ENCODE measurements at regions not wholly inside any gene's neighbourhood (a gene's known extent, or its start where the extent isn't known, plus 50 kb on each side); places are given as distances from the start of the nearest gene placed in this dataset.

DNA sequence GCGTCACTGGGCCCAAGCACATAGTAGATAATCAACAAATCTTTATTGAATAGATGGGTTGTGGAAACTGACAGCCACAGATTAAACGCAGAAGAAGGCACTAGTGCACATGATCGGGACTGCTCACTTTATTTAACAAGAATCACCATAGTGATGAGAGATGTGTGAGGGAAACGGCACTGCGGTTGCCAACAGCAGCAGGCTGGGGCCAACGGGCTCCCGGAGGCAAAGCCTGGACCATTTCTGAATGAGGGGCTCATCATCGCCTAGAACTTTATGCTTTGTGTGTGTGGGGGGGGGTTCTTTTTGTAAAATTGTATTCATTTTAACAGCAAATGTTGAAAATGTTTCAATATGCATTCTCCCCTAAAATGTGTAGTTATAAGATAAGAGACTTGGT lies 61.9 kb upstream of the RUFY1 start:
- no peak for TF ChIP-seq TCF7L2 (IDR thresholded peaks at IDR 0.05; ENCODE audit: low read depth, low read length)
- TF ChIP-seq, protein P1, sequence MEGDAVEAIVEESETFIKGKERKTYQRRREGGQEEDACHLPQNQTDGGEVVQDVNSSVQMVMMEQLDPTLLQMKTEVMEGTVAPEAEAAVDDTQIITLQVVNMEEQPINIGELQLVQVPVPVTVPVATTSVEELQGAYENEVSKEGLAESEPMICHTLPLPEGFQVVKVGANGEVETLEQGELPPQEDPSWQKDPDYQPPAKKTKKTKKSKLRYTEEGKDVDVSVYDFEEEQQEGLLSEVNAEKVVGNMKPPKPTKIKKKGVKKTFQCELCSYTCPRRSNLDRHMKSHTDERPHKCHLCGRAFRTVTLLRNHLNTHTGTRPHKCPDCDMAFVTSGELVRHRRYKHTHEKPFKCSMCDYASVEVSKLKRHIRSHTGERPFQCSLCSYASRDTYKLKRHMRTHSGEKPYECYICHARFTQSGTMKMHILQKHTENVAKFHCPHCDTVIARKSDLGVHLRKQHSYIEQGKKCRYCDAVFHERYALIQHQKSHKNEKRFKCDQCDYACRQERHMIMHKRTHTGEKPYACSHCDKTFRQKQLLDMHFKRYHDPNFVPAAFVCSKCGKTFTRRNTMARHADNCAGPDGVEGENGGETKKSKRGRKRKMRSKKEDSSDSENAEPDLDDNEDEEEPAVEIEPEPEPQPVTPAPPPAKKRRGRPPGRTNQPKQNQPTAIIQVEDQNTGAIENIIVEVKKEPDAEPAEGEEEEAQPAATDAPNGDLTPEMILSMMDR (IDR thresholded peaks at IDR 0.05 in 2 of 3, conservative IDR thresholded peaks at IDR 0.05 in 1 of 3; ENCODE audit: insufficient read depth in 2 of 3, low read depth in 1 of 3, low read length in 3 of 3): no peak
- TF ChIP-seq POLR2A (conservative IDR thresholded peaks at IDR 0.05): no peak
- no peak for TF ChIP-seq ZNF274 (IDR thresholded peaks at IDR 0.05; ENCODE audit: borderline replicate concordance, low read depth, low read length)
- TF ChIP-seq, protein P2, sequence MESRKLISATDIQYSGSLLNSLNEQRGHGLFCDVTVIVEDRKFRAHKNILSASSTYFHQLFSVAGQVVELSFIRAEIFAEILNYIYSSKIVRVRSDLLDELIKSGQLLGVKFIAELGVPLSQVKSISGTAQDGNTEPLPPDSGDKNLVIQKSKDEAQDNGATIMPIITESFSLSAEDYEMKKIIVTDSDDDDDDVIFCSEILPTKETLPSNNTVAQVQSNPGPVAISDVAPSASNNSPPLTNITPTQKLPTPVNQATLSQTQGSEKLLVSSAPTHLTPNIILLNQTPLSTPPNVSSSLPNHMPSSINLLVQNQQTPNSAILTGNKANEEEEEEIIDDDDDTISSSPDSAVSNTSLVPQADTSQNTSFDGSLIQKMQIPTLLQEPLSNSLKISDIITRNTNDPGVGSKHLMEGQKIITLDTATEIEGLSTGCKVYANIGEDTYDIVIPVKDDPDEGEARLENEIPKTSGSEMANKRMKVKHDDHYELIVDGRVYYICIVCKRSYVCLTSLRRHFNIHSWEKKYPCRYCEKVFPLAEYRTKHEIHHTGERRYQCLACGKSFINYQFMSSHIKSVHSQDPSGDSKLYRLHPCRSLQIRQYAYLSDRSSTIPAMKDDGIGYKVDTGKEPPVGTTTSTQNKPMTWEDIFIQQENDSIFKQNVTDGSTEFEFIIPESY (CRISPR knock-in tag; IDR thresholded peaks at IDR 0.05): no peak
- no peak for TF ChIP-seq HCFC1 (IDR thresholded peaks at IDR 0.05; ENCODE audit: low read depth, low read length)
- no peak for TF ChIP-seq NRF1 (conservative IDR thresholded peaks at IDR 0.05 in 1 of 2, IDR thresholded peaks at IDR 0.05 in 1 of 2)

Data from K562 (cell line).